ENCODE measurements at regions not wholly inside any gene's neighbourhood (a gene's known extent, or its start where the extent isn't known, plus 50 kb on each side); places are given as distances from the start of the nearest gene placed in this dataset.
"Not testable (repeated sequence)": the region's sequence is repeated elsewhere in the genome, so short reads cannot be mapped to it uniquely, and the experiment has no call there.

- not testable (repeated sequence) for TF ChIP-seq CTCF (IDR thresholded peaks at IDR 0.05); EP300 (IDR thresholded peaks at IDR 0.05; ENCODE audit: borderline replicate concordance in 1 of 2, low read depth in 1 of 2, low read length in 1 of 2); YY1 (IDR thresholded peaks at IDR 0.05; ENCODE audit: low read depth); EZH2phosphoT487 (IDR thresholded peaks at IDR 0.05; ENCODE audit: borderline replicate concordance, low read depth); RFX5 (IDR thresholded peaks at IDR 0.05; ENCODE audit: low read length); ELF1 (IDR thresholded peaks at IDR 0.05); TAF1 (IDR thresholded peaks at IDR 0.05; ENCODE audit: borderline replicate concordance, low read depth, low read length); MAX (IDR thresholded peaks at IDR 0.05; ENCODE audit: low read depth); PBX3 (IDR thresholded peaks at IDR 0.05); RAD21 (IDR thresholded peaks at IDR 0.05; ENCODE audit: low read length); GABPA (IDR thresholded peaks at IDR 0.05; ENCODE audit: low read depth); NFIC (IDR thresholded peaks at IDR 0.05; ENCODE audit: borderline replicate concordance)
Measured at GRCh38 chr14:104308534-104308933, 170.1 kb downstream of the KIF26A start.

Data from SK-N-SH (cell line).